Neural crest cell (in vitro differentiated cells): ENCODE measurements at regions not wholly inside any gene's neighbourhood (a gene's known extent, or its start where the extent isn't known, plus 50 kb on each side); places are given as distances from the start of the nearest gene placed in this dataset.

ENCODE experiments used
- DNase-seq: peaks from one replicate; pipeline ENCODE4 v3.0.0; 2021; ENCODE audit warnings: low read depth, mixed read lengths, low spot score
- H3K27ac Mint-ChIP-seq: one replicate; pipeline ENCODE4 v1.8.0; 2021; ENCODE audit warnings: mild to moderate bottlenecking, mixed read lengths; ENCODE audit not compliant: unreplicated experiment
- H3K27me3 Mint-ChIP-seq: 2 replicates; pipeline ENCODE4 v1.8.0; 2021; ENCODE audit warnings: low read depth, mild to moderate bottlenecking, mixed read lengths
- H3K36me3 Mint-ChIP-seq: 2 replicates; pipeline ENCODE4 v1.8.0; 2021; ENCODE audit warnings: low read depth, mild to moderate bottlenecking, mixed read lengths
- H3K4me1 Mint-ChIP-seq: 2 replicates; pipeline ENCODE4 v1.8.0; 2021; ENCODE audit warnings: mixed read lengths
- H3K4me3 Mint-ChIP-seq: one replicate; pipeline ENCODE4 v1.8.0; 2021; ENCODE audit warnings: mild to moderate bottlenecking, mixed read lengths
- H3K9me3 Mint-ChIP-seq: 2 replicates; pipeline ENCODE4 v1.8.0; 2021; ENCODE audit warnings: mixed read lengths
- TF ChIP-seq, protein P1 (sequence below): fragments of 200-600 bp; sonication (generic); conservative IDR thresholded peaks from 2 replicates; pipeline ENCODE4 v1.5.0; 2021; ENCODE audit warnings: antibody characterized with exemption, mild to moderate bottlenecking

DNA sequence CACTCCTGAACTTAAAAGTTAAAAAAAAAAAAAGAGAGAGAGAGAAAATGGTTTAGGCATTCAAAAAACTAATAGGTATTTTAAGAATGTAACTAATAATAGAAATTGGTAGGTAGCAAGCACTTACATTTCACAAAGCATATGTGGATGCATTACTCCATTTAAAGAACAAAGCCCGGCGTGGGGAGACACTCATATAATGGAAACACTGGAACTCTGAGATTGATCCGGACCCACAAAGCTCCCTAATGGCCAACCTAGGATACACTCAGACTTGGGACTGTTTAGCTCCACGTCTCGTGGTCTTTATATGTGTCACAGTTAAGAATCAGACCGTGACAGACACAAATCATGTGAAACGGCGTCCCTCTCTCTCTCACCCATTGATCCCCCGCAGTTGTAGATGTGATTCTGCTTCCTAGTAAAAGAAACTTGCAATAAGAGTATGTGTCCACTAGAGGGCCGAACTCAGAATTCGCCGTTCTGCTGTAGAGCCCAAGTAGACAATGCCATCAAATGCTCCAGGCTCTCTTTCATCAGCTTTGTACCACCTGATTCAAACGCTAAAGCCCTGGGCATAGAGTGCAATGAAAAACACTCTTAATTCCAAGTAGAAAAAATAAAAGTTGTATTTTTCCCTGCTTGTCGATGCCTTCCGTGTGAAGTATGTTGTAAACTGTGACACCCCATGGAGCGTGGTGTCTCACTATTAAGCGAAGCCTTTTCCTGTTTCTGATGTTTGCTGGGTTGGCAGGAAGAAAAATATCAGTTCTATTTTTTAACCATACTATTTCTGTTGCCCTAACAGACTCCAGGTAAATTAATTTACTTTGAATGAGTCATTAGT is 429.0 kb upstream of the MTPN start:
- TF ChIP-seq, protein P1, sequence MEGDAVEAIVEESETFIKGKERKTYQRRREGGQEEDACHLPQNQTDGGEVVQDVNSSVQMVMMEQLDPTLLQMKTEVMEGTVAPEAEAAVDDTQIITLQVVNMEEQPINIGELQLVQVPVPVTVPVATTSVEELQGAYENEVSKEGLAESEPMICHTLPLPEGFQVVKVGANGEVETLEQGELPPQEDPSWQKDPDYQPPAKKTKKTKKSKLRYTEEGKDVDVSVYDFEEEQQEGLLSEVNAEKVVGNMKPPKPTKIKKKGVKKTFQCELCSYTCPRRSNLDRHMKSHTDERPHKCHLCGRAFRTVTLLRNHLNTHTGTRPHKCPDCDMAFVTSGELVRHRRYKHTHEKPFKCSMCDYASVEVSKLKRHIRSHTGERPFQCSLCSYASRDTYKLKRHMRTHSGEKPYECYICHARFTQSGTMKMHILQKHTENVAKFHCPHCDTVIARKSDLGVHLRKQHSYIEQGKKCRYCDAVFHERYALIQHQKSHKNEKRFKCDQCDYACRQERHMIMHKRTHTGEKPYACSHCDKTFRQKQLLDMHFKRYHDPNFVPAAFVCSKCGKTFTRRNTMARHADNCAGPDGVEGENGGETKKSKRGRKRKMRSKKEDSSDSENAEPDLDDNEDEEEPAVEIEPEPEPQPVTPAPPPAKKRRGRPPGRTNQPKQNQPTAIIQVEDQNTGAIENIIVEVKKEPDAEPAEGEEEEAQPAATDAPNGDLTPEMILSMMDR: peak; percentile 88
- no peaks in the 10 kb centered on the region for H3K27me3 Mint-ChIP-seq
- peak overlapping the region; percentile 73 for H3K4me3 Mint-ChIP-seq
- no peaks in the 10 kb centered on the region for H3K36me3 Mint-ChIP-seq
- H3K27ac Mint-ChIP-seq: peak overlapping the region; percentile 89
- H3K4me1 Mint-ChIP-seq: peaks cover 6% of the 10 kb centered on the region
- DNase-seq: peak; percentile 50
- no peaks in the 10 kb centered on the region for H3K9me3 Mint-ChIP-seq

DNA sequence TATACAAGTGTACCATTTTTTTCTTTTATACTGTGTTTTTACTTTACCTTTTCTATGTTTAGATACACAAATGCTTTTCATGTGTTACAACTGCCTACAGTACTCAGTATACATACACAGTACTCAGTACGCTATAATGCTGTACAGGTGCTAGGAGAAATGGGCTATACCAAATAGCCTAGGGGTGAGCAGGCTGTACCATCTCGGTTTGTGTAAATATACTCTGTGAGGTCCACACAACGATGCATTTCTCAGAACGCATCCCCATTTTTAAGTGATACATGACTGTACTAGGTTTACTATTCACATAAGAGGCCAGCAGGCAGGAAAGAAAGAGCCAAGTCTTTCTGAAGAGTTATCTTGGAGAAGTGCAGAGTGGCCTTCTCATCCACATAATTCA is 426.4 kb upstream of the MTPN start:
- H3K9me3 Mint-ChIP-seq: no peaks in the 10 kb centered on the region
- no peak overlapping the region for H3K4me3 Mint-ChIP-seq
- no peak for DNase-seq
- H3K4me1 Mint-ChIP-seq: peaks cover 6% of the 10 kb centered on the region
- TF ChIP-seq, protein P1: no peak
- H3K36me3 Mint-ChIP-seq: no peaks in the 10 kb centered on the region
- H3K27me3 Mint-ChIP-seq: no peaks in the 10 kb centered on the region
- H3K27ac Mint-ChIP-seq: no peak overlapping the region

DNA sequence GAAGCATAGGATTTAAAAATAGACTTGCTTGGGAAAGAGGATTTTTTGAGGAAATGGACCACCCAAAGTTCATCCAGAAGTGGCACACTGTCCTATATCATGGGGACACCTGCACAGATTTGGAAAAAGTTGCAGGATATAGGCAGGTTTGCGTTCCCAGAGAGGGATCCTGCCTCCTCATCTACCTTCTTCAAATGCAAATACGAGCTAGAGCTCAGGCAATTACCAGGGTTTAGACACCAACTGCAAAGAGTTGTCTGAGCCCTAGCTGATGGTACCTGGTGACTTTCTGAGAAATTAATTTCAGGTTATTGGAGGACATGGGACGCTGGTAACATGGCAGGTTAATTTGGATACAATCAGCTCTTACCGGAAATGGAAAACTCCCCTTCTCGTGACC is 423.7 kb upstream of the MTPN start:
- H3K27ac Mint-ChIP-seq: no peak overlapping the region
- H3K4me1 Mint-ChIP-seq: no peaks in the 10 kb centered on the region
- no peaks in the 10 kb centered on the region for H3K27me3 Mint-ChIP-seq
- no peak overlapping the region for H3K4me3 Mint-ChIP-seq
- no peak for DNase-seq
- TF ChIP-seq, protein P1: no peak
- H3K9me3 Mint-ChIP-seq: no peaks in the 10 kb centered on the region
- H3K36me3 Mint-ChIP-seq: no peaks in the 10 kb centered on the region

DNA sequence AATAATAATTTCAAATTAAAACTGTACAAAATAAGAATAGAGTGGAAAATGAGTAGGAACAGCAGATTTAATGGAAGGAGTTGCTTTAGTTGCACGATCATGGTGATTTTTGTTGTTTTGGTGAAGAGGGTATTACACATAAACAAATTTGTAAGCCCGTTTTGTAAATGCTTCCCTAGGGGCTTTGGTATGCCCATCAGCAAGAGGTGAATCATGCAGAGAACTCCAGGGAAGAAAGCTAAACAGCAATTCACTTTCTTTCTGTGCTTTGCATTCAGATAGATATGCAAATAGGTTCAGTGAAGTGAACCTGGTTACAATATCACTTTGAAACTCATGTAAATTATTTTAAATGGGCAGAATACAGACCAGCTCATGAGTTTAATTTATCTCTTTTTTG is 422.2 kb upstream of the MTPN start:
- Mint-ChIP-seq H3K4me3 (no peak overlapping the region), H3K4me1 (no peaks in the 10 kb centered on the region), H3K27me3 (no peaks in the 10 kb centered on the region), H3K27ac (no peak overlapping the region), H3K36me3 (no peaks in the 10 kb centered on the region), H3K9me3 (no peaks in the 10 kb centered on the region)
- DNase-seq: no peak
- TF ChIP-seq, protein P1: no peak

DNA sequence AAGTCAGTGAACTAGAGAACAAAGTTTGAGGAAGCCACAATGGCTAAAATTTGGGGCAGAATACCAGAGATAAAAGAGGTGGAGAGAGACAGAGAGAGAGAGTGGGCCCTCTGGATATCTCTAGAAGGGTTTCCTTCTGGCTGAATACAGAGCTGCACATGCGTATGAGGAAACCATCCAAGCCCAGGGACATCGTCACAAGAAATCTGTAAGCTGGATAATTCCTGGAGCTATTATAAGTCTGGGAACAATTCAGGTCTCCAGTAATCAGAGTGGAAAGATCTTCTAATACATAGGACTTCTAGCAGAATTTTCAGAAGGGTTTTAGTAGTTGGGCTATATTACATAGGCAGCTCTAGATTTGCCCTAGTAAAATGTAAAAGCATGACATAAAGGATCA is 415.7 kb upstream of the MTPN start:
- Mint-ChIP-seq H3K4me1 (no peaks in the 10 kb centered on the region), H3K4me3 (no peak overlapping the region), H3K36me3 (no peaks in the 10 kb centered on the region), H3K27me3 (no peaks in the 10 kb centered on the region), H3K9me3 (no peaks in the 10 kb centered on the region), H3K27ac (no peak overlapping the region)
- no peak for DNase-seq
- TF ChIP-seq, protein P1: no peak
